Hypothalamus (tissue), 51 donors: ENCODE measurements at regions not wholly inside any gene's neighbourhood (a gene's known extent, or its start where the extent isn't known, plus 50 kb on each side); places are given as distances from the start of the nearest gene placed in this dataset.
"Not testable (repeated sequence)": the region's sequence is repeated elsewhere in the genome, so short reads cannot be mapped to it uniquely, and the experiment has no call there.

ENCODE experiments used
- DNase-seq, 51 donors: peaks; one replicate each; lab custom pipeline; 2025; lab: John Stamatoyannopoulos, UW

DNA sequence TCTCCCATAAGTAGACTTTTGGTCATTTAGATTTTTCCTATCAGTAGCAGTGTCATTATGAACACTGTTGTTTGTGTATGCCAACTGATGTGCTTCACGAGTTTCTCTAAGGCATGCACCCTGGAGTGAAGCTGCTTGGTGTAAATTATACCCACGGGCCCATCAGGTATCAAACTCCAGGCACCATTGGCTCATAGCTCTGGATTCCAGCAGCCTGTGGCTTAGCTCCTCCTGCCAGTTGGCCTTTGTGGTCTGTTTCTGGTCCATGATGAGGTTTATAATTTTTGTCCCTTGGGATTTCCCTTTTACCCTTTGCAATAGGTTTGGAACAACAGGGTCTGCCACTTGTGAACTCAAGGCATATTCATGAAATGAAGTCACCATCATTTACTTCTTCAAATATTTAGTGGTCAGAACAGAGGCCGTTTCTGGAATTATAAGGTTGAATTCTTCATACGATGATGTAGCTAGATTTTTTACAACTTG, 350.5 kb downstream of the PRL start:
- no peak for DNase-seq

DNA sequence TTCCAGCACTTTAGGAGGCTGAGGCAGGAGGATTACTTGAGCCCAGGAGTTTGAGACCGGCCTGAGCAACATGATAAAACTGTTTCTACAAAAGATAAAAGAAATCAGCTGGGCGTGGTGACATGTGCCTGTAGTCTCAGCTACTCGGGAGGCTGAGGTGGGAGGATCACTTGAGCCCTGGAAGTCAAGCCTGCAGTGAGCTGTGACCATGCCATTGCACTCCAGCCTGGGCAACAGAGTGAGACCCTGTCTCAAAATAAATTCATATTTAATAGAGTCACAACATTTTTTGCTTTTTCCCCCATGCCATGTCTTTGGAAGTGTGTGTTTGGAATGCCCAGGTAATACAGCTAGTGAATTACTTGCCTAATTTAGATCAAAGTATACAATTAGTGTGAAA, 349.6 kb downstream of the PRL start:
- DNase-seq, result not testable (repeated sequence)

DNA sequence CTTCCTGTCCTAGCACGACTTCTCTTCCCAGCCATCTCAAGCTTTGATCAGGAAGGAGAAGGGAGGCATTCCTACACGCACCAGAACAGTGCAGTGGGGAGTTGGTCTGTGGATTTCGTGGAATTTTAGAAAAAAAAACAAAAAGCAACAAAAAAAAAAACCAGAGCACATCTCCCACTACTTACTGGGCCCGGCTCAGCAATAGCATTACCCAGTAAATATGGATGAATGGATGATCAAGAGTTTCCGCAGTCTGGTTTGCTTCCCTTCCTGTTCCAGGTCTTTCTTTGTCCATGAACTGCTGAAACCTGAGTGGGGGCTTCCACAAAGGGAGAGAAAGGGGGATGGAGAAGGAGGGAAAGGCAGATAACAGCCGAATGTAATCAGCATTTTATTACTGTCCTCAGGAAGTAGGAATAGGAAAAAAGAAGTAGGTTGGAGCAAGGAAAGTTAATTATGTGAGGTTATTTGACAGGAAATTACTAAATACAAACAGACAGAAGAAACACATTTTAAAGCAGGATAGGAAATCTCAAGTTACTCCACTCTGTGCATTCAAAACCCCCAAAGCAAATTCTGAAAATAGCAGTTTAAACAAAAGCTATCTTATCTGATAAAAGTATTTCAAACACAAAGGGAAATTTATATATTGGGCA, 349.0 kb downstream of the PRL start:
- DNase-seq, result no peak

DNA sequence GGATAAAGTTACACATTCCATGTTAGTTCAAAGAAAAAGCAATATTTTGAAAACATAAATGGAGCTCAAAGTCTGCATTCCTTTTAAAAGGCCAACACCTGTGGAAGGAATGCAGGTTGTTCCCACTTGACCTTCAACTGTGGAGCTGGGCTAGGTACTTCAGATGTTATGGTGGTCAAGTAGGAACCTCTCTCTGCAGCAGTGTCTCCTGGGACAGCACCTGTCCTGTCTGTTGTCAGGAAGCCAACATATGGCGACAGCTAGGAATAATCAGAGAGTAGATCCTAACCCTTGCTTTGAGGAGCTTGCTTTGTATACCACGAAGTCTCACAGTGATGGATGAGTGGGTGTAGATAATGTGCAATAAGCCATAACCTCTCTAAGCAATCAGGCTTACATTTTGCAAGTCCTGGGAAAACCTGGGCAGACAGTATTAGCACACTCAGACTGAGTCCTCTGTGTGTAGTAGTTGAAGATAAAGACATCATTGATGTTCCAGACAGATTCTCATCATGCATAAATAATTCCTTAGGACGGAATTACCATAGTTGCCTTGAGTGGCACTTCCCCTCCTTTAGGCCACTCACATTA, 347.5 kb downstream of the PRL start:
- no peak for DNase-seq

DNA sequence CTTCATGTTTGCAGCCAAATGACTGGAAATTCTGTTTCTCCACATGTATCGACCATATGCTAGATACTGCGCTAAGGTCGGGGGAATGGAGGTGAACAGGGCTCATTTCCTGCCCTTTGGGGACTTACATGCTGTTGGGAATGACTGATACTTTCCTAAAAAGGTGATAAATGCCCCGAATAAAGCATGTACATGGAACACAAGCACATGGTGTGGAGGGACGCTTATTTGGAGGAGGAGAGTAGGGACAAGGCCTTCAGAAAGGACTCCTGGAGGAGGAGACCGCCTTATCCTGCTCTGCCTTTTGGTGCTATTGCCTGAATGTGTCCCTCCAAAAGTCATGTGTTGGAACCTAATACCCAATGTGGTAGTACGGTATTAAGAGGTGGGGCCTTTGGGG, 344.5 kb downstream of the PRL start:
- no peak for DNase-seq

DNA sequence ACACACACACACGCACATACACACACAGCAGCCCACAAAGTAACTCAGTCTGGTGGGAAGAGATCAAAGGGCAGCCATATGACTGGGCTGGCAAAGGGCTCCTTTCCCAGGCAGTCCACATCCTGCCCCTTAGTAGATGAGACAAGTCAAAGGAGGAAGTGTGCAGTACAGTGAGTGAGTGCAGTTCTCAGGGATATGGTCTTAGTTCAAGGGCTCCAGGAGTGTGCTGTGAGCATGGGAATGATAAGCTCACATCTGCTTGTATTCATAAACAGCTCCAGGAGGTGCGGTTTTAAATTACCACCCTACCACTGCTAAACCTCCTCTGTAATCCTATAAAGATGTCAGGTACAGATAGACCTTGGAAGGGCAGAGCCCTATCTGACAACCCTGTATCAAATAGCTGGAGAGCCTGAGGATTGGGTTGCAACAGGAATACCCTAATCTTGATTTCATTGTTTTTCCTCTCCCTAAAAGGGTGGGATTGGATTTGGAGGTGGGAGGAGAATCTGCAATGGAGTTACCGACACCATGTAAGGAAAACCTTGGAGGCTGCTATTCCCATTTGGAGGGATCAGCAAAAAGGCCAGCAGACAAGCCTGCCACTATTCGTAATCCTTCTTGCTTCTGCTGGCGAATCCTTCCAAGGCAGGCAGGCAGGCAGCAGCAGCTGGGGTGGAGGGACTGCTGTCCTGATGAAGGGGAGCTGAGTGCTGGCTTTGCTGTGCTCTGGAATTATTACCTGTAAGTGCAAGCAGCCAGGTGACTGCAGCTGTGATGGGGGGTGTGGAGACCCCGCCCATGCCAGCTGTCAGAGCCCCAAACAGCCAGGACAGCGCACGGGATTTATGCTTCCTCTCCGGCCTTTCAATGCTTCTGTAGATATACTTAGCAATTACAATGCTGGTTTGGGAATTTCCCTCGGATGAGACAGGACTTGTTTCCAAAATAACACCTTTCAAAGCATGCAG, 342.7 kb downstream of the PRL start:
- no peak for DNase-seq

DNA sequence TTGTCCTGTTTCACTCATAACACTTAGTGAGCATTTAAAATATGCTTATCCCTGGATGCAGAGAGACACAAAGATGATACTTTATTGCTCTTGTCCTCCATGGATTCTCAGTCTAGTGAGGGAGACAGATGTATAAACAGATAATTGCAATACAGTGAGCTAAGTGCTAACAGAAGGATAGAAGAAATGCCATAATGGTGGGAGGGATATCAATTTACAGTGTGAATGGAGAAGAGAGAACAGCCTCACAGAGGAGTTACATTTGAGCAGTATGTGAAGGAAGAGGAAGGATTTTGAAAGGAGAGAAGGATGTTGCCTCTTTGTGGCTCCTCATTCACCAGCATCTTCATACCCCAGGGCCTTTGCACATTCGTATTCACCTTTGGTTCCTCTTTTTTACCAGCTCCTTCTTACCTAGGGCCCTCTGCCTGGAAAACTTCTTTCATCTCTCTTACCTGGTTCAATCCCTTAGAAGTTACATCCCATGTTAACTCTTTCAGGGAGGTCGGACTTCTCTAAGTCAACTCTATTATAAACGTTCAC, 341.7 kb downstream of the PRL start:
- no peak for DNase-seq

DNA sequence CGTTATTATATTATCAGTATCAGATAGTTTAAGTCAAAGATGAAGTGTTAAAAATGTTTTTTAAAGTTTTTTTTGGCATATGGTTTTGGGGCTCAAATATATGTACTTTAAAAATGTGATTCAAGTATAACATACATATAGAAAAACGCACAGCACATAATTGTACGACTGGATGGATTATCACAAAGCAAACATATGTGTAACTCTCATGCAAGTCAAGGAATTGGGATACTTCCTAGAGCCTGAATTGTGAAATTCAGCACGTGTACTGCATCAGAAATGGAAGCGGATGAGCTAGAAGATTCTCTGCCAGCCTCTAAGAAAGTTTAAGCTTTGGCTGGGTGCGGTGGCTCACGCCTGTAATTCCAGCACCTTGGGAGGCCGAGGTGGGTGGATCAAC, 340.9 kb downstream of the PRL start:
- DNase-seq, result no peak

DNA sequence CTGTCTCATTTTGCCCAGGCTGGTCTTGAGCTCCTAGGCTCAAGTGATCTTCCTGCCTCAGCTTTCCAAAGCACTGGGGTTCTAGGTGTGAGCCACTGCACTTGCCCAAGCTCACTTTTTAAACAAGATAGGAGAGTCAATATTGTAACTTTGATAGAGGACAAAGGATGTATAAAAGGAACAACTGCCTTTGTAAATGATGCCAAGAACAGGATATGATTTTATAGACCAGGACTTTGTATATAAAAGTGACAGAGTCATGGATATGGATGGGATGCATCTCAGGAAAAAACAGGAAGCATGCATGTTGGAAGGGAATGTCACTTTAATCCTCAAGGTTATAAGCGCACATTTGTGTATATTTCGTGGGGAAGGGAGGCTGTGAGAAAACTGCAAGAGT, 338.4 kb downstream of the PRL start:
- DNase-seq, result no peak

DNA sequence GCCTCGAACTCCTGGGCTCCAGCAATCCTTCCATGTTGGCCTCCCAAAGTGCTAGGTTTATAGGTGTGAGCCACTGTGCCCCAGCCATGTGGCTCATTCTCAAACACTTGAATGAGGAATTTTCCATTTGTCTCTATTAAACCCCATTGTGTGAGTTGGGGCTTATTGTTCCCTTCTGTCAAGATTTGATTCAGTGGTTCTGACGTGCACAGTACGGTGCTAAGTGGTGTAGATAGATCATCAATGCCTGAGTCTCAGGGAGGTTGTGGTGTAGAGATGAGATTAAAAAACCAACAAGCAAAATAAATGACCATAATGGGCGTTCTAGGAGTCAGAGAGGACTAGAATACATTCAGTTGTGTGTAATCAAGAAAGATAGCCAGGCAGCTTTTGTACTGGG, 335.6 kb downstream of the PRL start:
- no peak for DNase-seq

DNA sequence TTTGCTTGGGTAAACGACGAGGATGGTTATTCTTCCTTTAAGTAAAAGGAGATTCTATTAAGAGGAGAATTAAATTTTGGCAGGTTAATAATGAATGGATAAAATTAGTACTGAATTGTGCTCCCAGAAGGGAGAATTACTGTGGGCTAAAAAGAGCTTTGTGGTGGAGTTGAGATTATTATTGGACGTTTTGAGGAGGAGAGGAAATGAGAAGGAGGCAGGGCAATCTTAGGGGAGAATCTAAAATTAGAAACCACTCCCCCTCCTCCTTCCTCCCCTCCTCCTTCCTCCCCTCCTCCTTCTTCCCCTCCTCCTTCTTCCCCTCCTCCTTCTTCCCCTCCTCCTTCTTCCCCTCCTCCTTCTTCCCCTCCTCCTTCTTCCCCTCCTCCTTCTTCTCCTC, 331.8 kb downstream of the PRL start:
- DNase-seq, result no peak

DNA sequence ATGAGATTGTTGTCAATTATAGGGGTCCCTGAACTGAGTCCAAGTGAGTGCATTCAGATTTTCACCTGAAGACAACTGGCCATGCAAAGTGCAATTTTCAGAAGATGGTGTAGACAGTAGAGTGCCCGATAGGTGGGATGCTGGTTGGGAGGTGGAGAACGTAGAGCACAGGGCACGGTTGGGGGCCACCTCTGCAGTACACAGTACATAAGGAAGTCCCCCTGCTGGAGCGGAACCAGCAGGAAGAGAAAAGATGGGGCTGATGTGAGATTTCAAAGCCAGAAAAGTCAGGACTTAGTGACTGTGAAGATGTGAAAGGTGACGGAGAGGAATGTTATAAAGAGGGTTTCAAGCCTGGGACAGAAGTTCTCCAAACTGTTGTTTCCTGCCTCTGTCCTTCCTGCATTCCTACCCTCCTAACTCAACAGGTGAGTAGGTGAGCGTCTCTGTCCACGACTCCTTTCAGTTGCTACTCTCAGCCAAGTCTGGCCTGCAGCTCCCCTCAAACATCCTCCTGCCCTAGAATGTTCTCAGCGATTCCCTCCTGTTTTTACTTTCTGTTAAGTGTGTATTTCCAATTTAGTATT, 330.8 kb downstream of the PRL start:
- no peak for DNase-seq

DNA sequence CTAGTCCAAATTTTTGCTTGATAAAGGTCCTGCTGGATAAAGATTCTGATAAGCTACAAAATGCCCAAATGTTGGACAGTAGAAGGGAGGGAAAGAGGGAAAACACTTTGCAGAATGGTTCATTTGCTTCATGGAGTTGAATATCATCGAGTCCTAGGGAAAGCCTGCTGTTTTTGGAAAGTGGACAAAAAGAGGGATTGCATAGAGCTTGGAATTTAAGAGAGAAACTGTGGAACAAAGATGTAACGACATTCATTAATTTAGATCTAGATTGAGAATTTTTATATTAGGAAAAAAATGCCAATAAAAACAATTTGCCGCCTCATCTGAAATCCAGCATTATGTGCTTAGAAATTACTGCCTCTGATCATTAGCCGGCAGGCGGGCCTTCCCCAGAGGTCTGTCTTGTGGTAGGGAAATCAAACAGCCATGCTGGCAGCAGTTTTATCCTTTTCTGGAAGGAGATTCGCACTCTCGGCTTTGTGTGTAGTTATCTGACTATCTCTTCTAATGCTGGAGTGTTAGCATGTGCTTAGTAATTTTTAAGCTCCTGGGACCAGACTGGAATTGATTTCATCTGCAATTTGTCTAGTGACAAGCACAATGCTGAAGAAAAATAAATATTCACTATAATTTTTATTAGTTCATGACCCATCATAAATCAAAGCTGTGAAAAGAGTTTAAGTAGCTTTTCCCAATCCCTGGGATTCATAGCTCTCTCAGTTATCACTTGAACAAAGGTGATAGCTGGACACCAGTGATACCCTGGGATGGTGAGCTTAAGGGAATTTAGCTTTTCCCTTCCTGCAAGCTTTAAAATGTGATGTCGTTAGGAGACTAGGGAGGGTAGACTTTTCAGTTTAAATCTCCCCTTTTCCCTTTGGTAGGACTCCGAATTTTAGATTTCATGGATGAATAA, 329.5 kb downstream of the PRL start:
- no peak for DNase-seq

DNA sequence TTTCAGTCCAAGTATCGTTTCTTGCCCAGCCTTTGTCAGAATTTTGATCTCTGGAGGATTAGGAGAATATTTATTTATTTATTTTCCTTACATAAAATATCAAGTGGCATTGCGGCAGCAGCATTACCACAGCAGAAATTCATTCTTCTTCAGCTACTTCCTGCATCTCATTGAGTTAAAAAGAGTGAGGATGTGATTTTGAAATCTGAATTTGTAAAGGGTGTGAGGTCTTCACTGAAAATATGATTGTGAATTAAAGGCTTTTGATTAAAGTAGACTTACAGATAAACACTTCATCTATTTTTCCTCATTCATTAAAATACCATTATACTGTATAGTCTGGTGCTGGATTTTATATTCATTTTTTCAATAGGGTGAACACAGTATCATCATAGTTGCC, 328.4 kb downstream of the PRL start:
- no peak for DNase-seq

DNA sequence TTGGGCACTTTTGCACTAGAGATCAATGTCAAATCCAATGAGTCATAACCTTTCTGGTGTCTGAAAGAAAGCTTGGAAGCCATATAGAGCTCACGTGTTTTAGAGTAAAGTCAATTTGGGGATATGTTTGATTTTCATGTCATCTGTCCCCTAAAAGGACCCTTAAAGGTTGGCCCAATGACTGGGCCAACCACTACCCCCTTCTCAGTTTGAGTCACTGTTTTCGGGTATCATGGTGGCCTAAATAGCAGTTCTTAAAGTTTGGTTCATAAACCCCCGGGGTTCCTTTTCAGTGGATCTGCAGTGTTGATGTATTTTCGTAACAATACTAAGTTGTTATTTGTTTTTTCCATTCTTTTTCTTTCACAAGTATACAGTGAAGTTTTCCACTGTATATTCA, 327.6 kb downstream of the PRL start:
- no peak for DNase-seq

DNA sequence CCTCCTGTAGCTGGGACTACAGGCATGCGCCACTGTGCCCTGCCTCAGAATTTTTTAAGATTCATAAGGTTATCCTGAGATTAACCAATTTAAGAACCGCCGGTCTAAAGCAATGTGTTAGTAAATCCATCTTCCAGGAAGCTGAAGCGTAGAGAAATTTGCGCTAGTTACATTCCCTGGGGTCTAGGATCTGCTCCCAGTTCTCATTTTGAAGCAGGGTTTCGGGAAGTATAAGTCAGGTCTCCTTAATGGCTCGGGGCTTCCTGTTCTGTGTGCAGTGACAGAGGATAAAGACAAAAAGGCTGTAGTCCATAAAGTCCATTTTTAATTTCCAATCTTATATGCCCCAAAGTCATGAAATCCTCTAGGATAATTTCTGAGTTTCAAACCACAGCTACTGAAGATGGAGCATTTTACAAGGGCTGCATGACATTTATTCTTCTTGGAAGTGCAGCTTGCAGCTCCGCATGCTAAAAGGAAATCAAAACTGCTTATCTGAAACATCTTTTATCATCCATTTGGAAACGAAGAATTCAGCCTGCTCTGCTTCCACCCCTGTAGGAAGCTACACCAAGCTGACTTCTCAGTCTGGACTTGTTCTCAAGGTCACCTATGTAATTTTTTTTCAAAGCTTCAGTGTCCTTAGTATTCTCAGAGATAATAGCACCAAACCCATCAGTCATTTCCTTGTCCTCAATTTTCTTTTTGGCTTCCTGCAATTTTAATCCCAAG, 326.1 kb downstream of the PRL start:
- no peak for DNase-seq

DNA sequence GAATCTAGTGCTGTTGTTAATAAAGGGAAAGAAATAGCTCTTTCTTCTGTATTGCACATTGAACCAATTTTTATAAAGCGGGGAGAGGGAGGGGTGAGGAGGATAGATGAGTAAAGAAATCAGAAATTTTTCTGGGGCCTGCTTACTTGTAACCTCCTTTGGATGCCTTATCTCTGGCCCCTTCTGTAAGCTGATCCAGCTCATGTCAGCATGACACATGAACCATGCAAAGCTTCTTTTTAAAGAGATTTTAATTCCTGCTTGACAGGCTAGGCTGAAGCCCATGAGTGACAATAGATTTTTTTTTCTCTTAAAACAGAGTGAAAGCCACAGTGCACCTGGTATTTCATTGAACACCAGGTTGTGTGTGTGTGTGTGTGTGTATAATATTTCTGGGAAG, 325.3 kb downstream of the PRL start:
- no peak for DNase-seq

DNA sequence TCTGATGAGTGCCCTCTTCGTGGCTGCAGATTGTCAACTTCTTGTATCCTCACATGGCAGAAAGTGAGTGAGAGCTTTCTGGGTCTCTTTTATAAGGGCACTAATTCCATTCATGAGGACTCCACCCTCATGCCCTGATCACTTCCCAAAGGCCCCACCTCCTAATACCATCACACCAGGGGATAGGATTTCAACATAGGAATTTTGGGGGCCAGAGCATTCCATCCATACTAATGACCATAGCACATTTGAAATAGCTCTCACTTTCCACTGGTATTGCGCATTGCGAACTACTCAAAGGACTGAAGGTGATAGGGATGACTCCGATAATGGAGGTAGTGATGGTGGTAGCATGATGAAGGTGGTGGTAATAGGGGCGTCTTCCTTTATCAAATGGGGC, 324.3 kb downstream of the PRL start:
- DNase-seq, result no peak

DNA sequence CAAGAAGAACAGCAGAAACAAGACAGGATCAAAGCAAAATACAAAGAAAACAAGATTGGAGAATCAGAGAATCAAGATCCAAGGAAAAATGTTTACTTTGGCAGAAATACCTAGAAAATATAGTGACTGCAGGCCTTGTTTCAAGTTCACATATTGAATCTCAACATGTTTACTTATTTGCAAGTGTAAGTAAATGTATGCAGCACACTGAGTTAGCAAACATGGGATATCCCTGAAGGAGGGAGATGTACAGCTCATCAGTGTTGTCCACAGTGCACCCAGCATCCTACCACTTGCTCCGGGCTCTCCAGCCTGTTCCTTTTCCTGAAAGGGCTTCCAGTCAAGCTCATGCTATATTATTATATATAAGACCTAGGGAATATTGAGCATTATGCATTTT, 319.5 kb downstream of the PRL start:
- no peak for DNase-seq
